ENCODE measurements at regions not wholly inside any gene's neighbourhood (a gene's known extent, or its start where the extent isn't known, plus 50 kb on each side); places are given as distances from the start of the nearest gene placed in this dataset.

GRCh38 chr18:56127322-56128099 is 510.9 kb downstream of the TXNL1 start:
- DNase-seq = no peak
- no peaks in the 10 kb centered on the region for H3K36me3 Mint-ChIP-seq (ENCODE audit: low read depth)
- ChIA-PET CTCF (no interaction called here), POLR2A (no interaction called here)
- no peak overlapping the region for H3K27ac Mint-ChIP-seq
- H3K9me3 Mint-ChIP-seq = peaks cover 2% of the 10 kb centered on the region
- no peaks in the 10 kb centered on the region for H3K27me3 Mint-ChIP-seq
- no peaks in the 10 kb centered on the region for H3K4me1 Mint-ChIP-seq
- no peak overlapping the region for H3K4me3 Mint-ChIP-seq

GRCh38 chr18:56124186-56124585 is 514.2 kb downstream of the TXNL1 start:
- H3K9me3 Mint-ChIP-seq = peaks cover 2% of the 10 kb centered on the region
- H3K4me3 Mint-ChIP-seq = no peak overlapping the region
- no peaks in the 10 kb centered on the region for H3K36me3 Mint-ChIP-seq (ENCODE audit: low read depth)
- H3K27me3 Mint-ChIP-seq = peaks cover 3% of the 10 kb centered on the region
- ChIA-PET CTCF (no interaction called here), POLR2A (no interaction called here)
- no peaks in the 10 kb centered on the region for H3K4me1 Mint-ChIP-seq
- no peak for DNase-seq
- no peak overlapping the region for H3K27ac Mint-ChIP-seq

- Mint-ChIP-seq H3K4me3 (no peak overlapping the region), H3K27me3 (peaks cover 3% of the 10 kb centered on the region), H3K9me3 (peaks cover 2% of the 10 kb centered on the region), H3K27ac (no peak overlapping the region), H3K4me1 (no peaks in the 10 kb centered on the region), H3K36me3 (ENCODE audit: low read depth) (no peaks in the 10 kb centered on the region)
- DNase-seq = no peak
- ChIA-PET CTCF (no interaction called here), POLR2A (no interaction called here)
Observed at GRCh38 chr18:56121669-56122068, 516.7 kb downstream of the TXNL1 start.

GRCh38 chr18:56120782-56121181 is 517.6 kb downstream of the TXNL1 start:
- ChIA-PET CTCF (no interaction called here), POLR2A (no interaction called here)
- H3K36me3 Mint-ChIP-seq (ENCODE audit: low read depth) = no peaks in the 10 kb centered on the region

GRCh38 chr18:56119681-56120080 is 518.7 kb downstream of the TXNL1 start:
- CTCF ChIA-PET = no interaction called here
- Mint-ChIP-seq H3K36me3 (ENCODE audit: low read depth) (no peaks in the 10 kb centered on the region), H3K9me3 (peaks cover 2% of the 10 kb centered on the region), H3K27ac (no peak overlapping the region), H3K4me1 (no peaks in the 10 kb centered on the region), H3K4me3 (no peak overlapping the region), H3K27me3 (peaks cover 5% of the 10 kb centered on the region)
- POLR2A ChIA-PET = no interaction called here
- no peak for DNase-seq

More at GRCh38 chr18:56120782-56121181, 517.6 kb downstream of the TXNL1 start:
- H3K27ac Mint-ChIP-seq = no peak overlapping the region
- H3K9me3 Mint-ChIP-seq = peaks cover 2% of the 10 kb centered on the region
- no peak for DNase-seq
- no peak overlapping the region for H3K4me3 Mint-ChIP-seq
- H3K27me3 Mint-ChIP-seq = peaks cover 3% of the 10 kb centered on the region
- no peaks in the 10 kb centered on the region for H3K4me1 Mint-ChIP-seq

- Mint-ChIP-seq H3K9me3 (peaks cover 2% of the 10 kb centered on the region), H3K4me3 (no peak overlapping the region), H3K36me3 (ENCODE audit: low read depth) (no peaks in the 10 kb centered on the region), H3K27me3 (peaks cover 6% of the 10 kb centered on the region), H3K4me1 (peaks cover 2% of the 10 kb centered on the region), H3K27ac (no peak overlapping the region)
- CTCF ChIA-PET = no interaction called here
- POLR2A ChIA-PET = no interaction called here
- DNase-seq = no peak
Observed at GRCh38 chr18:56118422-56118821, 520.0 kb downstream of the TXNL1 start.

GRCh38 chr18:56115071-56116015 is 523.0 kb downstream of the TXNL1 start:
- ChIA-PET POLR2A (no interaction called here), CTCF (no interaction called here)
- Mint-ChIP-seq H3K4me3 (no peak overlapping the region), H3K27ac (no peak overlapping the region), H3K9me3 (no peaks in the 10 kb centered on the region), H3K4me1 (peaks cover 14% of the 10 kb centered on the region), H3K36me3 (ENCODE audit: low read depth) (no peaks in the 10 kb centered on the region), H3K27me3 (peaks cover 3% of the 10 kb centered on the region)
- no peak for DNase-seq

GRCh38 chr18:56112984-56113383 is 525.0 kb upstream of the TCF4 start:
- Mint-ChIP-seq H3K4me1 (peaks cover 14% of the 10 kb centered on the region), H3K27ac (no peak overlapping the region), H3K36me3 (ENCODE audit: low read depth) (no peaks in the 10 kb centered on the region), H3K9me3 (no peaks in the 10 kb centered on the region), H3K4me3 (no peak overlapping the region), H3K27me3 (peaks cover 5% of the 10 kb centered on the region)
- DNase-seq = no peak
- ChIA-PET POLR2A (interaction anchor here (0.6 kb wide), 1 partner anchor 550 kb away, joined by 3 read pairs; no protein-coding TSS in a partner anchor), CTCF (no interaction called here)

- Mint-ChIP-seq H3K36me3 (ENCODE audit: low read depth) (no peaks in the 10 kb centered on the region), H3K27ac (no peak overlapping the region), H3K4me1 (peaks cover 14% of the 10 kb centered on the region), H3K9me3 (no peaks in the 10 kb centered on the region), H3K27me3 (peaks cover 5% of the 10 kb centered on the region), H3K4me3 (peak overlapping the region; percentile 4)
- DNase-seq = no peak
- ChIA-PET CTCF (no interaction called here), POLR2A (no interaction called here)
Observed at GRCh38 chr18:56112013-56112749, 524.2 kb upstream of the TCF4 start.

- ChIA-PET POLR2A (no interaction called here), CTCF (no interaction called here)
- Mint-ChIP-seq H3K27me3 (peaks cover 3% of the 10 kb centered on the region), H3K4me3 (no peak overlapping the region), H3K9me3 (peaks cover 3% of the 10 kb centered on the region), H3K4me1 (peaks cover 14% of the 10 kb centered on the region), H3K36me3 (ENCODE audit: low read depth) (no peaks in the 10 kb centered on the region), H3K27ac (no peak overlapping the region)
- no peak for DNase-seq
Observed at GRCh38 chr18:56109757-56110156, 521.8 kb upstream of the TCF4 start.

GRCh38 chr18:56108478-56109367 is 520.7 kb upstream of the TCF4 start:
- Mint-ChIP-seq H3K36me3 (ENCODE audit: low read depth) (no peaks in the 10 kb centered on the region), H3K9me3 (peaks cover 6% of the 10 kb centered on the region), H3K4me3 (no peak overlapping the region), H3K27ac (no peak overlapping the region), H3K27me3 (peaks cover 2% of the 10 kb centered on the region), H3K4me1 (peaks cover 14% of the 10 kb centered on the region)
- DNase-seq = no peak
- POLR2A ChIA-PET = no interaction called here
- CTCF ChIA-PET = interaction anchor here (0.9 kb wide), 1 partner anchor 17 kb away, joined by 3 read pairs; no protein-coding TSS in a partner anchor

GRCh38 chr18:56107821-56108477 is 520.0 kb upstream of the TCF4 start:
- no peak overlapping the region for H3K4me3 Mint-ChIP-seq
- H3K4me1 Mint-ChIP-seq = peaks cover 8% of the 10 kb centered on the region
- no peak overlapping the region for H3K27ac Mint-ChIP-seq
- H3K27me3 Mint-ChIP-seq = peaks cover 2% of the 10 kb centered on the region
- H3K36me3 Mint-ChIP-seq (ENCODE audit: low read depth) = no peaks in the 10 kb centered on the region
- ChIA-PET CTCF (interaction anchor here (0.6 to 0.9 kb wide), 2 partner anchors 18 to 22 kb away, joined by 3 read pairs; no protein-coding TSS in a partner anchor), POLR2A (no interaction called here)
- DNase-seq = no peak
- H3K9me3 Mint-ChIP-seq = peaks cover 12% of the 10 kb centered on the region

All from activated CD4-positive, alpha-beta T cell treated with anti-CD3 and anti-CD28 coated beads, Interleukin-2, amount 10 ng/mL, durations not matched to agents 7 days and 5 days (primary cell).